Thyroid gland (tissue), 4 donors: ENCODE measurements at regions not wholly inside any gene's neighbourhood (a gene's known extent, or its start where the extent isn't known, plus 50 kb on each side); places are given as distances from the start of the nearest gene placed in this dataset.

Experiments
- DNase-seq, 2 donors: peaks; one replicate each; pipeline ENCODE4 v3.0.0-alpha.2; 2019
- H3K27ac ChIP-seq, 3 donors: fragments of 200-600 bp; sonication (generic); 1 replicate in 2 of 3; 2 replicates in 1 of 3; pipeline ENCODE4 v1.5.1; 2016 to 2019; ENCODE audit warnings: mild to moderate bottlenecking in 1 of 3, moderate library complexity in 1 of 3
- H3K27me3 ChIP-seq: fragments of 200-600 bp; sonication (generic); one replicate; pipeline ENCODE4 v1.5.1; 2019
- H3K36me3 ChIP-seq, 2 donors: fragments of 200-600 bp; sonication (generic); one replicate each; pipeline ENCODE4 v1.5.1; 2016 to 2019
- H3K4me1 ChIP-seq, 2 donors: fragments of 200-600 bp; sonication (generic); one replicate each; pipeline ENCODE4 v1.5.1; 2017 to 2019
- H3K4me3 ChIP-seq, 3 donors: fragments of 200-600 bp; sonication (generic); replicated peaks in 1 of 3; 1 replicate in 2 of 3; 2 replicates in 1 of 3; pipeline ENCODE4 v1.5.1; 2016; ENCODE audit warnings: mild to moderate bottlenecking in 1 of 3
- H3K9me3 ChIP-seq: fragments of 200-600 bp; sonication (generic); one replicate; pipeline ENCODE4 v1.5.1; 2017
- POLR2A ChIP-seq, 2 donors: fragments of 450-650 bp; IDR thresholded peaks; one replicate each; pipeline ENCODE4 v1.6.1; 2017; ENCODE audit warnings: antibody characterized with exemption in 2 of 2, mild to moderate bottlenecking in 2 of 2, moderate library complexity in 1 of 2
- WGBS, 2 donors: methylation state at CpG; one replicate each; pipeline ENCODE4 v1.1.5; 2017; 5-methylcytosine and 5-hydroxymethylcytosine counted together
- intact Hi-C: fragments of 100-400 bp; cut with DNase I; formaldehyde crosslinking; loops from one replicate; pipeline ENCODE4 v1.15.1; 2023
- TF ChIP-seq, protein P1 (sequence below), 6 experiments: fragments of 200-600 bp in 3 of 6; fragments of 450-650 bp in 3 of 6; sonication (generic) in 3 of 6; IDR thresholded peaks; one replicate each; pipeline ENCODE4 v1.5.1; 2016 to 2019; ENCODE audit warnings: antibody characterized with exemption in 6 of 6, mild to moderate bottlenecking in 2 of 6, inconsistent platforms in 1 of 6, moderate library complexity in 1 of 6

DNA sequence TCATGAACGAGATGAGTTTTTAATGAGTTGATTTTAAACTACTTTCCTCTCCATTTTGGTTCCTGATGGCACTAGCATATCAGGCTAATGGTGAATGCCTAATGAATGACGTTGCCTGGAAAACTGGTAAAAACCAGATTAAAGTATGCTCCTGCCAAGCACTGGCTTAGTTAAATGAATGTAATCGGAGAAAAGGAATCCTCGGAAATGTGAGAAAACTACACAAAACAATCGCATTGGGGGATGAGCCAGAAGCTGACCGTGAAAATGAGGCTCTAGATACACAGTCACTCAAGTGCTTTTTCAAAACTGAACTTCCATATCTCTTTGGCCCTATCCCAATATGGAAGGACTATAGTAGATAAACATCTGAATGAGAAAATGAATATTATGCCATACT, 153.8 kb upstream of the COL1A2 start:
- Histone ChIP-seq H3K4me1 (no peaks in the 10 kb centered on the region), H3K9me3 (no peaks in the 10 kb centered on the region), H3K4me3 (no peak overlapping the region), H3K27ac (no peak overlapping the region), H3K36me3 (no peaks in the 10 kb centered on the region), H3K27me3 (no peaks in the 10 kb centered on the region)
- WGBS, 2 donors: 82 to 90% methylated on average over 6 of the region's 6 CpGs
- intact Hi-C loops: no loop called here
- no peak for TF ChIP-seq POLR2A (IDR thresholded peaks at IDR 0.05)
- TF ChIP-seq, protein P1, sequence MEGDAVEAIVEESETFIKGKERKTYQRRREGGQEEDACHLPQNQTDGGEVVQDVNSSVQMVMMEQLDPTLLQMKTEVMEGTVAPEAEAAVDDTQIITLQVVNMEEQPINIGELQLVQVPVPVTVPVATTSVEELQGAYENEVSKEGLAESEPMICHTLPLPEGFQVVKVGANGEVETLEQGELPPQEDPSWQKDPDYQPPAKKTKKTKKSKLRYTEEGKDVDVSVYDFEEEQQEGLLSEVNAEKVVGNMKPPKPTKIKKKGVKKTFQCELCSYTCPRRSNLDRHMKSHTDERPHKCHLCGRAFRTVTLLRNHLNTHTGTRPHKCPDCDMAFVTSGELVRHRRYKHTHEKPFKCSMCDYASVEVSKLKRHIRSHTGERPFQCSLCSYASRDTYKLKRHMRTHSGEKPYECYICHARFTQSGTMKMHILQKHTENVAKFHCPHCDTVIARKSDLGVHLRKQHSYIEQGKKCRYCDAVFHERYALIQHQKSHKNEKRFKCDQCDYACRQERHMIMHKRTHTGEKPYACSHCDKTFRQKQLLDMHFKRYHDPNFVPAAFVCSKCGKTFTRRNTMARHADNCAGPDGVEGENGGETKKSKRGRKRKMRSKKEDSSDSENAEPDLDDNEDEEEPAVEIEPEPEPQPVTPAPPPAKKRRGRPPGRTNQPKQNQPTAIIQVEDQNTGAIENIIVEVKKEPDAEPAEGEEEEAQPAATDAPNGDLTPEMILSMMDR (IDR thresholded peaks at IDR 0.05): no peak
- no peak for DNase-seq

DNA sequence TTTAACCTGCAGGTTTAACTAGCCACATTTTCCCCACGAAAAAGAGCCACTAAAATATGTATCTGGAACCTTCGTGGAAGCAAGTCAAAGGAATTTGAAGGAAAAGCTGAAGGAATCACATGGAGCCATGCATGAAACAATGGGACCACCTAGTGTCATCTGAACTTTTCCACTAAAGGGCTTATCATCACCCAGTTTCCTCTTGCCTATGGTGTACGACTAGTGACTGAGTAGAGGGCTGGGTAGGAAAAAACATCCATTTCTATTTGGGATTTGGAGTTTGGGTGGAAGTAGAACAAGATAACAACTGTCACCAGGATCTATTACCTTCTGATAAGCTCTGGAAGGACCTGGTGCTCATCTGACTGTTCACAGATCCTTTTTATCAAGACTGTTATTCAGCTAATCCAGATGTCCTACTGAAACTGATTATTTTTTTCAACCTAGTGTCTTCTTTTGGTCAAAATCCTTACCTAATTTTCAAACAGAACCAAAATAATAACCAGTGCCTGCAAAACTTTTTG, 153.2 kb upstream of the COL1A2 start:
- no peak for DNase-seq
- 85 to 88% methylated on average over 3 of the region's 3 CpGs for WGBS, 2 donors
- Histone ChIP-seq H3K4me1 (no peaks in the 10 kb centered on the region), H3K9me3 (no peaks in the 10 kb centered on the region), H3K4me3 (no peak overlapping the region), H3K27ac (no peak overlapping the region), H3K36me3 (no peaks in the 10 kb centered on the region), H3K27me3 (no peaks in the 10 kb centered on the region)
- TF ChIP-seq, protein P1 (IDR thresholded peaks at IDR 0.05): no peak
- no peak for TF ChIP-seq POLR2A (IDR thresholded peaks at IDR 0.05)
- intact Hi-C loops: no loop called here

DNA sequence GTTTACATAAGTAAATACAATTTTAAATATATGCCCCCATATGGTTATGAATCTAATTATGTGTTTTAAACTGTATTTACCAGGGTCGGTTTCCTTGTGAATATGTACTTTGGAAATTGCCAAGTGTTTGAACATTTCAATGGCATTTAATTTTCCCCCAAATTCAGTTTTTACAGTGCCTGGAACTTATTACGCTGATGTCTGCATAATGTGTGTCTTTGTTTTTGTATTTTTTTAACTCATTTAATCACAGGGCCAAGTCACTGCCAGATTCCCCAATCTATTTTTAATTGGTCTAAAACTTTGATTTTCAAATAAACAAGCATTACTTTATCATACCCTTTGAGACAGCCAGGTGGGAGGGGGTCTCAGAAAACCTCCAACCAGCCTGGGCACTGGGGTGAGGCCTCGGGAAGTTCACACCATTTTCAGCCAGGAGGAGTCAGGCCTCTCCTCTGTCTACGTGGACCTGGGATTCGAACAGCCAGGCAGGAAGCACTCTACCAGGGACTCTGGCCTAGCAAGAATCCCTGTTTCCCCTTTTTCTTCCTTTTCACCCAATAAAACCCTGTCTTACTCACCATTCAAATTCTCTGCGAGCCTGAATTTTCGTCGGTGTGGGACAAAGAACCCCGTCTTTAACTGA, 151.5 kb upstream of the COL1A2 start:
- Histone ChIP-seq H3K9me3 (no peaks in the 10 kb centered on the region), H3K4me1 (peaks cover 4 to 7% of the 10 kb centered on the region in 2 donors), H3K36me3 (no peaks in the 10 kb centered on the region), H3K27ac (no peak overlapping the region), H3K27me3 (no peaks in the 10 kb centered on the region), H3K4me3 (no peak overlapping the region)
- intact Hi-C loops: no loop called here
- no peak for DNase-seq
- TF ChIP-seq, protein P1 (IDR thresholded peaks at IDR 0.05): no peak
- TF ChIP-seq POLR2A (IDR thresholded peaks at IDR 0.05): no peak
- WGBS, 2 donors: 92 to 94% methylated on average over 9 of the region's 9 CpGs

- Histone ChIP-seq H3K9me3 (no peaks in the 10 kb centered on the region), H3K27me3 (no peaks in the 10 kb centered on the region), H3K36me3 (no peaks in the 10 kb centered on the region), H3K4me1 (peaks cover 4 to 7% of the 10 kb centered on the region in 2 donors), H3K27ac (no peak overlapping the region), H3K4me3 (no peak overlapping the region)
- TF ChIP-seq, protein P1 (IDR thresholded peaks at IDR 0.05): no peak
- no peak for TF ChIP-seq POLR2A (IDR thresholded peaks at IDR 0.05)
- intact Hi-C loops: no loop called here
- DNase-seq: no peak
These were observed 149.9 kb upstream of the COL1A2 start for GRCh38 chr7:94244760-94245159.

- H3K36me3 ChIP-seq: no peaks in the 10 kb centered on the region
- no peak overlapping the region for H3K27ac ChIP-seq
- peak; percentile 12 to 16 for DNase-seq
- intact Hi-C loops: no loop called here
- TF ChIP-seq POLR2A (IDR thresholded peaks at IDR 0.05): no peak
- TF ChIP-seq, protein P1 (IDR thresholded peaks at IDR 0.05): no peak
- H3K9me3 ChIP-seq: no peaks in the 10 kb centered on the region
- 56 to 68% methylated on average over 4 of the region's 4 CpGs for WGBS, 2 donors
- no peak overlapping the region for H3K4me3 ChIP-seq
- H3K4me1 ChIP-seq: peaks cover 4 to 7% of the 10 kb centered on the region in 2 donors
- H3K27me3 ChIP-seq: no peaks in the 10 kb centered on the region
These were observed 149.2 kb upstream of the COL1A2 start for GRCh38 chr7:94245500-94245899.
